ENCODE measurements at regions not wholly inside any gene's neighbourhood (a gene's known extent, or its start where the extent isn't known, plus 50 kb on each side); places are given as distances from the start of the nearest gene placed in this dataset.

DNA sequence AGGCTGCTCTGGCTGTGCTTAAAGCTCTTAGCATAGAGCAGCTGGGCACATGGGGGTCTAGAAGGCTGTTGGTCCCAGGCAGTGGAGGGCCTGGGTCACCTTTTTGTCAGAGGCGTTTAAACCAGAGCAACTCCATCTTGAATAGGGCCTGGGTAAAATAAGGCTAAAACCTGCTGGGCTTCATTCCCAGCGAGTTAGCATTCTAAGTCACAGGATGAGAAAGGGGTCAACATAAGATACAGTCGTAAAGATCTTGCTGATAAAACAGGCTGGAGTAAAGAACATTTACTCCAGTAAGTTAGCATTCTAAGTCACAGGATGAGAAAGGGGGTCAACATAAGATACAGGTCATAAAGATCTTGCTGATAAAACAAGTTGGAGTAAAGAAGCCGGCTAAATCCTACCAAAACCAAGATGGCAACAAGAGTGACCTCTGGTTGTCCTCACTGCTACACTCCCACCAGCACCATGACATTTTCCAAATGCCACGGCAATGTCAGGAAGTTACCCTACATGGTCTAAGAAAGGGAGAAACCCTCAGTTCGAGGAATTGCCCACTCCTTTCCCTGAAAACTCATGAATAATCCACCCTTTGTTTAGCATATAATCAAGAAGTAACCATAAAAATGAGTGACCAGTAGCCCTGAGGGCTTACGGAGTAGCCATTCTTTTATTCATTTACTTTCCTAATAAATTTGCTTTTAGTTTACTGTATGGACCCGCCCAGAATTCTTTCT is 96.8 kb upstream of the PCBD1 start:
- 87% methylated on average over 5 of the region's 8 CpGs for WGBS (ENCODE audit: insufficient coverage)

More for the DNA sequence above, 96.8 kb upstream of the PCBD1 start:
- Histone ChIP-seq H3K27ac (ENCODE audit: low read length in 2 of 2) (no peak overlapping the region), H4K20me1 (ENCODE audit: control insufficient read depth, insufficient read depth, low read length, poor library complexity, severe bottlenecking) (no peaks in the 10 kb centered on the region), H3K4me1 (ENCODE audit: control insufficient read depth in 2 of 2, insufficient read depth in 2 of 2, low read length in 2 of 2) (peaks cover 5 to 9% of the 10 kb centered on the region in 2 donors), H3K4me2 (replicated peaks; ENCODE audit: low read depth, low read length, poor library complexity, severe bottlenecking) (no peak overlapping the region), H3K36me3 (replicated peaks in 1 of 2; ENCODE audit: control extremely low read depth in 1 of 2, control insufficient read depth in 1 of 2, extremely low read depth in 1 of 2, insufficient read depth in 2 of 2, low read length in 1 of 2) (no peaks in the 10 kb centered on the region), H3K27me3 (replicated peaks in 1 of 4; ENCODE audit: control extremely low read depth in 1 of 4, control insufficient read depth in 3 of 4, insufficient read depth in 4 of 4, low read length in 3 of 4) (no peaks in the 10 kb centered on the region), H2AFZ (ENCODE audit: insufficient read depth, low read depth, low read length, poor library complexity, severe bottlenecking) (no peak overlapping the region), H3K79me2 (ENCODE audit: control insufficient read depth, insufficient read depth, low read length) (no peaks in the 10 kb centered on the region), H3K4me3 (ENCODE audit: control extremely low read depth in 1 of 5, extremely low read depth in 1 of 5, insufficient read depth in 1 of 5, low read depth in 2 of 5, low read length in 4 of 5) (no peak overlapping the region), H3K9ac (ENCODE audit: low read length) (no peak overlapping the region), H3K9me3 (ENCODE audit: control extremely low read depth in 1 of 3, control insufficient read depth in 2 of 3, insufficient read depth in 1 of 3, low read length in 2 of 3) (no peaks in the 10 kb centered on the region)
- intact Hi-C loops (cut with micrococcal nuclease): no loop called here
- Mint-ChIP-seq H3K27me3 (no peaks in the 10 kb centered on the region), H3K4me3 (no peak overlapping the region), H3K27ac (no peak overlapping the region), H3K9me3 (ENCODE audit: insufficient read depth) (no peaks in the 10 kb centered on the region), H3K4me1 (peaks cover 12% of the 10 kb centered on the region)
- DNase-seq (no peak), ATAC-seq (ENCODE audit: low read depth) (no peak)
- ChIA-PET CTCF (no interaction called here), POLR2A (no interaction called here)
- no peak for TF ChIP-seq EZH2 (IDR thresholded peaks at IDR 0.05; ENCODE audit: borderline replicate concordance, insufficient read depth, low read depth, low read length, poor library complexity, severe bottlenecking)
- TF ChIP-seq, protein P1, sequence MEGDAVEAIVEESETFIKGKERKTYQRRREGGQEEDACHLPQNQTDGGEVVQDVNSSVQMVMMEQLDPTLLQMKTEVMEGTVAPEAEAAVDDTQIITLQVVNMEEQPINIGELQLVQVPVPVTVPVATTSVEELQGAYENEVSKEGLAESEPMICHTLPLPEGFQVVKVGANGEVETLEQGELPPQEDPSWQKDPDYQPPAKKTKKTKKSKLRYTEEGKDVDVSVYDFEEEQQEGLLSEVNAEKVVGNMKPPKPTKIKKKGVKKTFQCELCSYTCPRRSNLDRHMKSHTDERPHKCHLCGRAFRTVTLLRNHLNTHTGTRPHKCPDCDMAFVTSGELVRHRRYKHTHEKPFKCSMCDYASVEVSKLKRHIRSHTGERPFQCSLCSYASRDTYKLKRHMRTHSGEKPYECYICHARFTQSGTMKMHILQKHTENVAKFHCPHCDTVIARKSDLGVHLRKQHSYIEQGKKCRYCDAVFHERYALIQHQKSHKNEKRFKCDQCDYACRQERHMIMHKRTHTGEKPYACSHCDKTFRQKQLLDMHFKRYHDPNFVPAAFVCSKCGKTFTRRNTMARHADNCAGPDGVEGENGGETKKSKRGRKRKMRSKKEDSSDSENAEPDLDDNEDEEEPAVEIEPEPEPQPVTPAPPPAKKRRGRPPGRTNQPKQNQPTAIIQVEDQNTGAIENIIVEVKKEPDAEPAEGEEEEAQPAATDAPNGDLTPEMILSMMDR (IDR thresholded peaks at IDR 0.05): no peak
